H9 (cell line): ENCODE measurements at regions not wholly inside any gene's neighbourhood (a gene's known extent, or its start where the extent isn't known, plus 50 kb on each side); places are given as distances from the start of the nearest gene placed in this dataset.

ENCODE experiments used
- DNase-seq: peaks from one replicate; pipeline ENCODE4 v3.0.0-alpha.2; 2017
- H2AFZ ChIP-seq: one replicate; pipeline ENCODE4 v1.6.1; 2013; ENCODE audit warnings: mild to moderate bottlenecking, low read length, control low read depth, moderate library complexity
- H2AK5ac ChIP-seq: 2 replicates; pipeline ENCODE4 v1.6.1; 2013; ENCODE audit warnings: low read length, control low read depth, mixed read lengths; ENCODE audit not compliant: insufficient read length
- H2BK120ac ChIP-seq: one replicate; pipeline ENCODE4 v1.6.1; 2013; ENCODE audit warnings: low read depth, mild to moderate bottlenecking, low read length, control low read depth, inconsistent platforms; ENCODE audit not compliant: poor library complexity, severe bottlenecking
- H2BK12ac ChIP-seq: 2 replicates; pipeline ENCODE4 v1.6.1; 2013; ENCODE audit warnings: low read length, control low read depth, mixed read lengths, low read depth; ENCODE audit not compliant: insufficient read length
- H2BK15ac ChIP-seq: 2 replicates; pipeline ENCODE4 v1.6.1; 2013; ENCODE audit warnings: low read depth, low read length, control low read depth
- H2BK20ac ChIP-seq: one replicate; pipeline ENCODE4 v1.6.1; 2013; ENCODE audit warnings: low read depth, mild to moderate bottlenecking, low read length, control low read depth, inconsistent platforms; ENCODE audit not compliant: poor library complexity, severe bottlenecking
- H2BK5ac ChIP-seq: 2 replicates; pipeline ENCODE4 v1.6.1; 2013; ENCODE audit warnings: low read length, control low read depth, mixed read lengths; ENCODE audit not compliant: insufficient read length
- H3K14ac ChIP-seq: 2 replicates; pipeline ENCODE4 v1.6.1; 2013; ENCODE audit warnings: low read length, control low read depth; ENCODE audit not compliant: insufficient read depth
- H3K18ac ChIP-seq: 2 replicates; pipeline ENCODE4 v1.6.1; 2013; ENCODE audit warnings: low read depth, mild to moderate bottlenecking, mixed read lengths, low read length, control low read depth; ENCODE audit not compliant: insufficient read length
- H3K23ac ChIP-seq: 2 replicates; pipeline ENCODE4 v1.6.1; 2013; ENCODE audit warnings: low read length, control low read depth, mixed read lengths, low read depth; ENCODE audit not compliant: insufficient read length
- H3K23me2 ChIP-seq: 2 replicates; pipeline ENCODE4 v1.6.1; 2013; ENCODE audit warnings: low read depth, mild to moderate bottlenecking, mixed read lengths, low read length, control low read depth; ENCODE audit not compliant: insufficient read length, poor library complexity, severe bottlenecking
- H3K27ac ChIP-seq: 2 replicates; pipeline ENCODE4 v1.5.1; 2013; ENCODE audit warnings: low read length, control low read depth, mixed read lengths, low read depth; ENCODE audit not compliant: insufficient read length
- H3K27me3 ChIP-seq: 2 replicates; pipeline ENCODE4 v1.6.1; 2013; ENCODE audit warnings: low read length, control low read depth, inconsistent platforms; ENCODE audit not compliant: insufficient read depth
- H3K4ac ChIP-seq: 2 replicates; pipeline ENCODE4 v1.6.1; 2013; ENCODE audit warnings: low read depth, mild to moderate bottlenecking, control low read depth, inconsistent platforms, low read length, moderate library complexity
- H3K4me1 ChIP-seq: 2 replicates; pipeline ENCODE4 v1.6.1; 2013; ENCODE audit warnings: low read length, control low read depth, inconsistent platforms; ENCODE audit not compliant: insufficient read depth
- H3K4me2 ChIP-seq: 2 replicates; pipeline ENCODE4 v1.6.1; 2013; ENCODE audit warnings: low read length, control low read depth, mixed read lengths; ENCODE audit not compliant: insufficient read length, insufficient read depth
- H3K56ac ChIP-seq: 2 replicates; pipeline ENCODE4 v1.6.1; 2013; ENCODE audit warnings: low read depth, mild to moderate bottlenecking, mixed read lengths, low read length, control low read depth; ENCODE audit not compliant: insufficient read length
- H3K79me1 ChIP-seq: 2 replicates; pipeline ENCODE4 v1.6.1; 2013; ENCODE audit warnings: low read depth, mild to moderate bottlenecking, moderate library complexity, low read length, control low read depth, inconsistent platforms; ENCODE audit not compliant: insufficient read depth, poor library complexity, severe bottlenecking
- H3K79me2 ChIP-seq: 2 replicates; pipeline ENCODE4 v1.6.1; 2013; ENCODE audit warnings: low read length, control low read depth, inconsistent platforms; ENCODE audit not compliant: insufficient read depth
- H3K9ac ChIP-seq: 2 replicates; pipeline ENCODE4 v1.6.1; 2013; ENCODE audit warnings: low read length, control low read depth, mixed read lengths; ENCODE audit not compliant: insufficient read length; ENCODE audit errors: extremely low read depth
- H3K9me3 ChIP-seq: one replicate; pipeline ENCODE4 v1.6.1; 2013; ENCODE audit warnings: low read depth, low read length, inconsistent platforms; ENCODE audit not compliant: control insufficient read depth
- H3T11ph ChIP-seq: one replicate; pipeline ENCODE4 v1.6.1; 2013; ENCODE audit warnings: mild to moderate bottlenecking, low read length, control low read depth, inconsistent platforms
- H4K20me1 ChIP-seq: one replicate; pipeline ENCODE4 v1.6.1; 2013; ENCODE audit not compliant: control insufficient read depth, insufficient read length, insufficient read depth
- H4K5ac ChIP-seq: 2 replicates; pipeline ENCODE4 v1.6.1; 2013; ENCODE audit warnings: low read depth, mild to moderate bottlenecking, mixed read lengths, low read length, control low read depth; ENCODE audit not compliant: insufficient read length
- H4K8ac ChIP-seq: replicated peaks from 2 replicates; pipeline ENCODE4 v1.6.1; 2013; ENCODE audit warnings: low read length, control low read depth, mixed read lengths, low read depth; ENCODE audit not compliant: insufficient read length
- H4K91ac ChIP-seq: 2 replicates; pipeline ENCODE4 v1.6.1; 2013; ENCODE audit warnings: low read depth, mild to moderate bottlenecking, moderate library complexity, mixed read lengths, low read length, control low read depth; ENCODE audit not compliant: insufficient read length
- H3K27ac Mint-ChIP-seq, 3 experiments: 2 replicates in 2 of 3; 3 replicates in 1 of 3; pipeline ENCODE4 v1.8.0; 2020 to 2021; ENCODE audit warnings: mixed read lengths in 3 of 3, mild to moderate bottlenecking in 1 of 3, moderate library complexity in 1 of 3
- H3K27me3 Mint-ChIP-seq: 2 replicates; pipeline ENCODE4 v1.8.0; 2021; ENCODE audit warnings: low read depth, mild to moderate bottlenecking, moderate library complexity, mixed read lengths
- H3K36me3 Mint-ChIP-seq, 3 experiments: 2 replicates in 2 of 3; 3 replicates in 1 of 3; pipeline ENCODE4 v1.8.0; 2020 to 2021; ENCODE audit warnings: low read depth in 3 of 3, mixed read lengths in 3 of 3; ENCODE audit not compliant: insufficient read depth in 1 of 3
- H3K4me1 Mint-ChIP-seq, 2 experiments: 2 replicates each; pipeline ENCODE4 v1.8.0; 2020; ENCODE audit warnings: mixed read lengths in 2 of 2
- H3K4me3 Mint-ChIP-seq, 2 experiments: 2 replicates in 1 of 2; 3 replicates in 1 of 2; pipeline ENCODE4 v1.8.0; 2020 to 2021; ENCODE audit warnings: mild to moderate bottlenecking in 2 of 2, mixed read lengths in 2 of 2, moderate library complexity in 1 of 2
- H3K9me3 Mint-ChIP-seq, 2 experiments: 2 replicates in 1 of 2; 3 replicates in 1 of 2; pipeline ENCODE4 v1.8.0; 2020; ENCODE audit warnings: mild to moderate bottlenecking in 2 of 2, mixed read lengths in 2 of 2, moderate library complexity in 1 of 2
- WGBS: extraction: QIAGEN DNeasy Blood & Tissue Kit; methylation state at CpG from one replicate; pipeline ENCODE4 v1.1.7; 2013; ENCODE audit warnings: missing lambda C conversion rate, low lambda C conversion rate, mixed read lengths; ENCODE audit not compliant: insufficient read length; ENCODE audit errors: extremely low coverage; 5-methylcytosine and 5-hydroxymethylcytosine counted together
- TF ChIP-seq, protein P1 (sequence below): fragments of 200-600 bp; sonication (generic); conservative IDR thresholded peaks from 3 replicates; pipeline ENCODE4 v1.8.0; 2021; ENCODE audit warnings: antibody characterized with exemption, mild to moderate bottlenecking

DNA sequence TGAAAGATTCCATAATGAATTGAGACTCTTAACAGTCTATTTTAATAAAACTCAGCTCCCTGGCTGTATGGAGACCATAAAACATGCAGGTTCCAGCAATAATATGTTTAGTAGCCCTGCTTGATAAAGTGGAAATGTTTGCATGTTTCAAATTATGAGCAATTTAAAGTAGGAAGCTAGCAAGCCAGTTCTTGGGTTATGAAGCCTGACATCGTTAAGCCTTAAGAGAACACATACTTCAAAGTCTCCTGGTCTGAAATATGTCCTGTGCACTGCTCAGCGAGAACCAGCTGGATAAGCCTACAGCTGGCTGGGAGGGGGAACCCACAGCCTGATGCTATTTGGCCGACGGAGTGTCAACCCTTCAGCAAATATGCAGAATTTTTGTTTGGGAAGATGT, 140.3 kb downstream of the SALL1 start:
- H2BK120ac ChIP-seq: no peak overlapping the region
- TF ChIP-seq, protein P1, sequence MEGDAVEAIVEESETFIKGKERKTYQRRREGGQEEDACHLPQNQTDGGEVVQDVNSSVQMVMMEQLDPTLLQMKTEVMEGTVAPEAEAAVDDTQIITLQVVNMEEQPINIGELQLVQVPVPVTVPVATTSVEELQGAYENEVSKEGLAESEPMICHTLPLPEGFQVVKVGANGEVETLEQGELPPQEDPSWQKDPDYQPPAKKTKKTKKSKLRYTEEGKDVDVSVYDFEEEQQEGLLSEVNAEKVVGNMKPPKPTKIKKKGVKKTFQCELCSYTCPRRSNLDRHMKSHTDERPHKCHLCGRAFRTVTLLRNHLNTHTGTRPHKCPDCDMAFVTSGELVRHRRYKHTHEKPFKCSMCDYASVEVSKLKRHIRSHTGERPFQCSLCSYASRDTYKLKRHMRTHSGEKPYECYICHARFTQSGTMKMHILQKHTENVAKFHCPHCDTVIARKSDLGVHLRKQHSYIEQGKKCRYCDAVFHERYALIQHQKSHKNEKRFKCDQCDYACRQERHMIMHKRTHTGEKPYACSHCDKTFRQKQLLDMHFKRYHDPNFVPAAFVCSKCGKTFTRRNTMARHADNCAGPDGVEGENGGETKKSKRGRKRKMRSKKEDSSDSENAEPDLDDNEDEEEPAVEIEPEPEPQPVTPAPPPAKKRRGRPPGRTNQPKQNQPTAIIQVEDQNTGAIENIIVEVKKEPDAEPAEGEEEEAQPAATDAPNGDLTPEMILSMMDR: no peak
- no peak overlapping the region for H3K18ac ChIP-seq
- H4K20me1 ChIP-seq: no peaks in the 10 kb centered on the region
- H3K9ac ChIP-seq: no peak overlapping the region
- H2AFZ ChIP-seq: no peak overlapping the region
- no peak overlapping the region for H4K91ac ChIP-seq
- Mint-ChIP-seq H3K9me3 (peaks cover 0 to 9% of the 10 kb centered on the region in 2 experiments; a peak in 3 of 5 replicates), H3K27me3 (peaks cover 13% of the 10 kb centered on the region), H3K4me1 (peaks cover 2 to 5% of the 10 kb centered on the region in 2 experiments; a peak in 3 of 4 replicates), H3K4me3 (no peak overlapping the region), H3K27ac (no peak overlapping the region), H3K36me3 (peaks cover 0 to 4% (median 0%) of the 10 kb centered on the region in 3 experiments; a peak in 1 of 7 replicates)
- no peak overlapping the region for H3K23ac ChIP-seq
- WGBS: no CpG with 5 or more reads among the region's 4 CpGs
- H2BK5ac ChIP-seq: no peak overlapping the region
- H3K79me2 ChIP-seq: no peaks in the 10 kb centered on the region
- no peak overlapping the region for H4K5ac ChIP-seq
- no peak overlapping the region for H3K4ac ChIP-seq
- no peaks in the 10 kb centered on the region for H3K23me2 ChIP-seq
- no peak for DNase-seq
- H2BK20ac ChIP-seq: no peak overlapping the region
- H3K4me1 ChIP-seq: no peaks in the 10 kb centered on the region
- no peaks in the 10 kb centered on the region for H3K27me3 ChIP-seq
- H3K9me3 ChIP-seq: no peaks in the 10 kb centered on the region
- H3K14ac ChIP-seq: no peak overlapping the region
- H2AK5ac ChIP-seq: no peak overlapping the region
- no peak overlapping the region for H3K56ac ChIP-seq
- H2BK15ac ChIP-seq: no peak overlapping the region
- H2BK12ac ChIP-seq: no peak overlapping the region
- H3T11ph ChIP-seq: no peak overlapping the region
- H4K8ac ChIP-seq: no peak overlapping the region
- H3K79me1 ChIP-seq: no peaks in the 10 kb centered on the region
- H3K4me2 ChIP-seq: no peak overlapping the region
- no peak overlapping the region for H3K27ac ChIP-seq
